Mucosa of descending colon (tissue), 3 donors: ENCODE measurements at regions not wholly inside any gene's neighbourhood (a gene's known extent, or its start where the extent isn't known, plus 50 kb on each side); places are given as distances from the start of the nearest gene placed in this dataset.

Experiments
- ATAC-seq: fragments of 200-7000 bp; cut with Tn5 transposase; one replicate; pipeline ENCODE4 v1.9.1; 2020; ENCODE audit warnings: mild to moderate bottlenecking, moderate library complexity
- DNase-seq, 3 donors: peaks; one replicate each; pipeline ENCODE4 v3.0.0-alpha.2; 2020
- H3K36me3 ChIP-seq: fragments of 200-600 bp; one replicate; pipeline ENCODE4 v1.8.0; 2021; ENCODE audit warnings: low read depth, mild to moderate bottlenecking
- H3K4me1 ChIP-seq: fragments of 200-600 bp; one replicate; pipeline ENCODE4 v1.8.0; 2021; ENCODE audit warnings: low read depth, mild to moderate bottlenecking
- H3K4me3 ChIP-seq: fragments of 200-600 bp; one replicate; pipeline ENCODE4 v1.8.0; 2021; ENCODE audit warnings: mild to moderate bottlenecking
- H3K9me3 ChIP-seq: fragments of 200-600 bp; one replicate; pipeline ENCODE4 v1.8.0; 2021; ENCODE audit warnings: mild to moderate bottlenecking
- intact Hi-C, 2 donors: fragments of 100-400 bp; cut with DNase I in 1 of 2; cut with micrococcal nuclease in 1 of 2; formaldehyde crosslinking; loops; one replicate each; pipeline versions ENCODE4 v1.11.0 to v1.11.1; 2022; cut with DNase I, micrococcal nuclease
- TF ChIP-seq, protein P1 (sequence below): fragments of 200-600 bp; IDR thresholded peaks from one replicate; pipeline ENCODE4 v1.8.0; 2022; ENCODE audit warnings: antibody characterized with exemption, mild to moderate bottlenecking
- donor health status: DM: no; HTN: no; CAD: no; lungs with moderate emphysema.
- donor health status: DM: no; HTN: no; CAD: no.
- donor health status: DM: no; HTN: yes; CAD: no.

DNA sequence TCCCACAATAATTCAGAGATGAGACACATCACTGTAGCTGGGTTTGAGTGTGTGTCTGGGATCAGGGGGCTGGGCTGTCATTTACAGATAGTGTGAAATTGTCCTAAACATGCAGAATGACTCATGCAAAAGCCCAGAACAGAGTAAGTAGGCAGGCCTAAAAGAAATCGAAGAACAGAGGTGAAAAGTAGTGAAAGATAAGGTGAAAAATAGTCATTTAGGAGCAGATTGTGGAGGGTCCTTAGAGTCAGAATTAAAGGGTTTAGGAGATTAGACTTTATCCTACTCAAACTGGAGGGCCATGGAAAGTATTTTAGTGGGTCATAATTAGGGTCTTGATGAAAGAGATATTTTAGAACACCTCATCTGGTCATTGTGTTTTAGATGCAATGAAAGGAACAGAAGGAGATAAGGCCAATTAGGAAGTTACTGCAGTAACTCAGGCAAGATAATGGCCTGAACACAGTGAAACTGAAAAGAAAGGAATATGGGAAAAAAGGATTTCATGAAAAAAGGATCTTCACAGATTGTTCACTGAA, 58.3 kb upstream of the NEBL start:
- H3K4me3 ChIP-seq = no peak overlapping the region
- ATAC-seq (no peak), DNase-seq (no peak)
- no peaks in the 10 kb centered on the region for H3K36me3 ChIP-seq
- H3K9me3 ChIP-seq = no peaks in the 10 kb centered on the region
- TF ChIP-seq, protein P1, sequence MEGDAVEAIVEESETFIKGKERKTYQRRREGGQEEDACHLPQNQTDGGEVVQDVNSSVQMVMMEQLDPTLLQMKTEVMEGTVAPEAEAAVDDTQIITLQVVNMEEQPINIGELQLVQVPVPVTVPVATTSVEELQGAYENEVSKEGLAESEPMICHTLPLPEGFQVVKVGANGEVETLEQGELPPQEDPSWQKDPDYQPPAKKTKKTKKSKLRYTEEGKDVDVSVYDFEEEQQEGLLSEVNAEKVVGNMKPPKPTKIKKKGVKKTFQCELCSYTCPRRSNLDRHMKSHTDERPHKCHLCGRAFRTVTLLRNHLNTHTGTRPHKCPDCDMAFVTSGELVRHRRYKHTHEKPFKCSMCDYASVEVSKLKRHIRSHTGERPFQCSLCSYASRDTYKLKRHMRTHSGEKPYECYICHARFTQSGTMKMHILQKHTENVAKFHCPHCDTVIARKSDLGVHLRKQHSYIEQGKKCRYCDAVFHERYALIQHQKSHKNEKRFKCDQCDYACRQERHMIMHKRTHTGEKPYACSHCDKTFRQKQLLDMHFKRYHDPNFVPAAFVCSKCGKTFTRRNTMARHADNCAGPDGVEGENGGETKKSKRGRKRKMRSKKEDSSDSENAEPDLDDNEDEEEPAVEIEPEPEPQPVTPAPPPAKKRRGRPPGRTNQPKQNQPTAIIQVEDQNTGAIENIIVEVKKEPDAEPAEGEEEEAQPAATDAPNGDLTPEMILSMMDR = no peak
- H3K4me1 ChIP-seq = no peaks in the 10 kb centered on the region
- intact Hi-C loops = no loop called here

DNA sequence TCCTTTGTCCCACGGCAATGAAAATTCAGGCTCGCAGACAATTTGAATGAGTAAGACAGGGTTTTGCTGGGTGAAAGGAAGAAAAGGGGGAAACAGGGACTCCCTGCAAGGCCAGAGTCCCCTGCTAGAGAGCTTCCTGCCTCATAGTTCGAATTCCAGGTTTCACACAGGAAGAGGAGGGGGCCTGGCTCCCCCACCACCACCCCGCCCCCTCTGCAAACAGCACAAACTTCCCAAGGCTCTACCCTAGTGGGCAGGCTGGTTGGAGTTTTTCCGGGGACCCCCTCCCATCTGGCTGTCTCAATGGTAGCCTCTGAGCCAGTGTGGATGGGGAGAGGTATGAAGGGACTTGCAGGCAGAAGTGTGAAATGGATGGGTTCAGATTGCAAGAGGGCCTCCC, 57.4 kb upstream of the NEBL start:
- TF ChIP-seq, protein P1 = no peak
- Histone ChIP-seq H3K36me3 (no peaks in the 10 kb centered on the region), H3K4me3 (no peak overlapping the region), H3K4me1 (no peaks in the 10 kb centered on the region), H3K9me3 (no peaks in the 10 kb centered on the region)
- intact Hi-C loops = no loop called here
- no peak for ATAC-seq
- DNase-seq = no peak

DNA sequence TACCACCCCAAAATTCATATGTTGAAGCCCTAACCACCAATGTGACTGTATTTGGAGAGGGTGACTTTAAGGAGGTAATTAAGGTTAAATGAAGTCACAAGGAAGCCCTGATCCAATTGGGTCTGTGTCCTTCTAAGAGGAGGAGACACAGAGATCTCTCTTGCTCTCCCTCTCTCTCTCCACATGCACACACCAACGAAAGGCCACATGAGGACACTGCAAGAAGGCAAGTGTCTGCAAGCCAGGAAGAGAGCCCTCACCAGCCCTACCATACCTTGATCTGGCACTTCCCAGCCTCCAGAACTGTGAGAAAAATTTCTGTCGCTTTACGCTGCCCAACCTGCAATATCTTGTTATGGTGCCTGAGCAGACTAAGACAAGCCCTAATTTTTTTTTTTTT, 56.0 kb upstream of the NEBL start:
- intact Hi-C loops = no loop called here
- H3K9me3 ChIP-seq = no peaks in the 10 kb centered on the region
- DNase-seq (no peak), ATAC-seq (no peak)
- H3K4me1 ChIP-seq = no peaks in the 10 kb centered on the region
- H3K36me3 ChIP-seq = no peaks in the 10 kb centered on the region
- TF ChIP-seq, protein P1 = no peak
- H3K4me3 ChIP-seq = no peak overlapping the region

DNA sequence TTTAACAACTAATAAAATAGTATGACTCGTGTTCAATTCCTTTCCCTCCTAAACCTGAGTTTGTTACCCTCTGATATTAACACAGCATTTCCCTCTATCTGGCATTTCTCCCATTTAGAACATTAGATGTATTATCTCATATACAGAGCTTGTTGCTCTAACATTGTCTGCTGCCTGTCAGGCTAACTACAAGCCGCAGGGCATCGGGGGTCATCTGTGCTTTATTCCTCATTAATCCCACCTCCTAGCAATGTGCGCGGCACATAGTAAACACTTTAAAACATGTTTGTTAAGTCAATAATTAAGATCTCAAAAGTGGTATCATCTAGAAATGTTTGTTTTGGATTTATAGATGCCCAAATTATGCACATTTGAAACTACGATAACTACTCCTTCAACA, 52.9 kb upstream of the NEBL start:
- Histone ChIP-seq H3K36me3 (no peaks in the 10 kb centered on the region), H3K4me1 (no peaks in the 10 kb centered on the region), H3K9me3 (no peaks in the 10 kb centered on the region), H3K4me3 (no peak overlapping the region)
- TF ChIP-seq, protein P1 = no peak
- intact Hi-C loops = no loop called here
- DNase-seq (no peak), ATAC-seq (no peak)

DNA sequence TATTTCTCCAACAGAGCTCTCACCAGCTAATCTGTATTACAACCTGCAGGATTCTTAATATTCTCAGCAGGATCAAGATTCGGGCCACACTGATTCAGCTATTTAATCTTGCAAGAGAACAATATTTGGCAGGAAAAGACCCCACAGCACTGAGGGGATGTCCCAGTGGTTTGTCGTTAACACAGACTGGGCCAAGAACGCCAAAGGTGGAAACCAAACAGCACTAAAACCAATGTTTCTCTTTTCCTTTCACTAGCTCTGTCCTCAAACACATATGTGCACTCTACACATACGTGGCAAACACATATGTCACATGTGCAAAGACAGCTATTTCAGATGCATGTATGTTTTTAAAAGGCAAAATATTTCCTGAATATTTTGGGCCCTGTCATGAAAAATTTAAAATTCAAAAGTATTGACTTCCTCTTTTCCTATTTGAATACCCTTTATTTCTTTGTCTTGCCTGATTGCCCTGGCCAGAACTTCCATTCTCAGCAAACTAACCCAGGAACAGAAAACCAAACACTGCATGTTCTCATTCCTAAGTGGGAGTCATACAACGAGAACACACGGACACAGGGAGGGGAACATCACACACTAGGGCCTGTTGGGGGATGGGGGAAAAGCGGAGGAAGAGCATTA, 51.7 kb upstream of the NEBL start:
- Histone ChIP-seq H3K9me3 (no peaks in the 10 kb centered on the region), H3K4me1 (no peaks in the 10 kb centered on the region), H3K36me3 (no peaks in the 10 kb centered on the region), H3K4me3 (no peak overlapping the region)
- TF ChIP-seq, protein P1 = no peak
- no peak for DNase-seq
- intact Hi-C loops = no loop called here
- ATAC-seq = no peak
